GM21447 (cell line): ENCODE measurements at regions not wholly inside any gene's neighbourhood (a gene's known extent, or its start where the extent isn't known, plus 50 kb on each side); places are given as distances from the start of the nearest gene placed in this dataset.

ENCODE experiments used
- ATAC-seq: cut with Tn5 transposase; IDR thresholded peaks from one replicate; pipeline ENCODE4 v1.9.1; 2021; ENCODE audit not compliant: unreplicated experiment

- ATAC-seq, result peak; percentile 96
Observed at GRCh38 chr11:15650105-15650938, 535.6 kb downstream of the INSC start.

- no peak for ATAC-seq
Observed at GRCh38 chr11:15651033-15651432, 536.3 kb downstream of the INSC start.

- no peak for ATAC-seq
Observed at GRCh38 chr11:15651816-15652215, 537.1 kb downstream of the INSC start.

- no peak for ATAC-seq
Observed at GRCh38 chr11:15653191-15653710, 538.5 kb downstream of the INSC start.

- no peak for ATAC-seq
Observed at GRCh38 chr11:15654451-15654850, 539.7 kb downstream of the INSC start.

- no peak for ATAC-seq
Observed at GRCh38 chr11:15655552-15655951, 540.8 kb downstream of the INSC start.

GRCh38 chr11:15657264-15657663 lies 542.5 kb downstream of the INSC start:
- ATAC-seq, result no peak

GRCh38 chr11:15660496-15660895 lies 545.8 kb downstream of the INSC start:
- ATAC-seq, result no peak

- no peak for ATAC-seq
Observed at GRCh38 chr11:15662285-15662684, 547.6 kb downstream of the INSC start.

- no peak for ATAC-seq
Observed at GRCh38 chr11:15663777-15664218, 549.1 kb downstream of the INSC start.

GRCh38 chr11:15665368-15665871 lies 550.7 kb downstream of the INSC start:
- ATAC-seq, result no peak

- ATAC-seq, result no peak
Observed at GRCh38 chr11:15667127-15667725, 552.5 kb downstream of the INSC start.

- no peak for ATAC-seq
Observed at GRCh38 chr11:15668718-15669117, 554.0 kb downstream of the INSC start.

GRCh38 chr11:15670520-15671070 lies 555.9 kb downstream of the INSC start:
- no peak for ATAC-seq

GRCh38 chr11:15671216-15671615 lies 556.5 kb downstream of the INSC start:
- ATAC-seq, result no peak

- ATAC-seq, result no peak
Observed at GRCh38 chr11:15672825-15673224, 558.1 kb downstream of the INSC start.

- ATAC-seq, result no peak
Observed at GRCh38 chr11:15673408-15673831, 558.7 kb downstream of the INSC start.

- ATAC-seq, result no peak
Observed at GRCh38 chr11:15674756-15675155, 560.0 kb downstream of the INSC start.

- ATAC-seq, result no peak
Observed at GRCh38 chr11:15675683-15676082, 561.0 kb downstream of the INSC start.

- ATAC-seq, result no peak
Observed at GRCh38 chr11:15677181-15677580, 562.5 kb downstream of the INSC start.

- no peak for ATAC-seq
Observed at GRCh38 chr11:15683528-15683927, 568.8 kb downstream of the INSC start.

- ATAC-seq, result no peak
Observed at GRCh38 chr11:15685306-15685705, 570.6 kb downstream of the INSC start.
